ENCODE measurements at regions not wholly inside any gene's neighbourhood (a gene's known extent, or its start where the extent isn't known, plus 50 kb on each side); places are given as distances from the start of the nearest gene placed in this dataset.
"Not testable (repeated sequence)": the region's sequence is repeated elsewhere in the genome, so short reads cannot be mapped to it uniquely, and the experiment has no call there.

DNA sequence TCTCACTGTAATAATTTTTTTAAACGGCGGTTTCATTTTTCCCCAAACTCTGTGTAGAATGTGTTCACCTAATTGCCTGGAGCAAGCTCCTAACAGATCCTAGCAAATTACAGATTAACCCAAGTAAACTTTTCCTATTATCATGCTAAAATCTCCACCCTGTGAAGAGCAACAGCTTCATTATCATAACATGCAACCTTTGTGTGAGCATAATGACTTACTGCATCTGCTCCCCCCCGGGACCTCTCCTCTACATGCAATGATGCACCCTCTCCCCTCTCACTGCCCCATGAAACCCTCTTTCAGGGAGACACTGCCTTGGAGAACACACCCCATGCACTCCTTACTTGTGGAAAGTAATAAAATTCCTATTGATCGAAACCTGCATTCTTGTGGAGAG, 717.0 kb upstream of the TMPRSS15 start:
- no peak for DNase-seq

- peak; percentile 74 for DNase-seq
Measured at GRCh38 chr21:19122356-19122755, 718.8 kb upstream of the TMPRSS15 start.

DNA sequence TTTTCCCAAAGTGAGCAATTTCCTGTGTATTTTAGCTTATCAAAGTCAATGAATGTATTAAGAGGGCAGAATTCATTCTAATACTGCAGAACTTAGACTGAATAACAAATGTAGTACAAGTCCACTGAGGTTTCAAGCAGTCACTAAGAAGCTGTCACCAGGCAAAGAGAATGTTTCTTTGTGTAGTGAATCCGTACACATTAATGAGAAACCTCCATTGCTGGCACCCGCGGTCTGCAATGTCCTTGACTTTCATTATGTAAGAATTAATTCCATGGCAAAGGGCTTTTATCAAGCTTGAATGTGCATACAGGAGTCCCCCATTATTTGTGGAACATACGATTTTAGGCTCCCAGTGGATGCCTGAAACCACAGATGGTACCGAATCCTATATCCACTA, 719.5 kb upstream of the TMPRSS15 start:
- peak; percentile 50 for DNase-seq

GRCh38 chr21:19123525-19123924, 719.9 kb upstream of the TMPRSS15 start:
- peak; percentile 49 for DNase-seq

DNA sequence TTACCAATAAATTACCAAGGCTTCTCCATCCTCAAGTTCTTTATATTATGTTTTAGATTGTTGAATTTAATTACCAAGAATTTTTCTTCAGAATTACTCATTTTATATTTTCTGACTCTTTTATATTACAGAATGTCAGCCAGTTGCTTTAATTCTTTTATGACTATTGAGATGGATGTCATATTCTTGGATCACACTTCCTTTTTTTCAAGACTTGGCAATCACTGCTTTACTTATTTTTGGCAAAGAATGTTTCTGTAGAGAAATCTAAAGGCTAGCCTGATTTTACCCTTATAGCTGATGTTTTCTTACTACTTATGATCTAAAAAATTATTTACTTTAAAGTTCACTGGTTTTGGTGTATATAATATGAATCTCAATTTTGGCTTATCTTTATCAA, 721.1 kb upstream of the TMPRSS15 start:
- no peak for DNase-seq

DNA sequence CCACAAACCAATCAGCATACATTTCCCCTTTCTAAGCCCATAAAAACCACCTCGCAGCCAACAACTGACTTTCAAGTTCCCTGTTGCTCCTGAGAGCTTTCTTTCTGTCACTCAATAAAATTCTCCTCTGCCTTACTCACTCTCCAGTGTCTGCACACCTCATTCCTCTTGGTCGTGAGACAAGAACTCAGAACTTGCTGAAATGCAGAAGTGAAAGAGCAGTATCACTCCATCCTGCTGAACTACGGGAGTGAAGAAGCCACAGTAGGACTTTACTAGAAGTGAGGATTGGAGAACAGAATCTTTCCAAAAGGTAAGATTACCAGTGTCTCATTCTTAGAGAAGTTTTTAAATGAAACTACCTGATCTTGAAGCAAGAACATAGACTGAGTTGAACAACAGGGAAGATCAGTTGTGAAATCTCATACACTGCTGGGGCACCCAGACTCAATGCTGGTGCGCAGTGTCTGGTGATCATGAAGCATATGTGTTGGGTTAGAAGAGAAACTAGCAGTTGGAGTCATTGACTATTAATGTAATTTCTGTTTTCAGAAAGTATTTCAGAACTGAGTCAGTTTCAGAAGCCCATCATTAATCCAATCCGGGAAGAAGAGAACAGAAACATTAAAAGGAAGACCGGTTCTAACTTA, 726.9 kb upstream of the TMPRSS15 start:
- DNase-seq = no peak

DNA sequence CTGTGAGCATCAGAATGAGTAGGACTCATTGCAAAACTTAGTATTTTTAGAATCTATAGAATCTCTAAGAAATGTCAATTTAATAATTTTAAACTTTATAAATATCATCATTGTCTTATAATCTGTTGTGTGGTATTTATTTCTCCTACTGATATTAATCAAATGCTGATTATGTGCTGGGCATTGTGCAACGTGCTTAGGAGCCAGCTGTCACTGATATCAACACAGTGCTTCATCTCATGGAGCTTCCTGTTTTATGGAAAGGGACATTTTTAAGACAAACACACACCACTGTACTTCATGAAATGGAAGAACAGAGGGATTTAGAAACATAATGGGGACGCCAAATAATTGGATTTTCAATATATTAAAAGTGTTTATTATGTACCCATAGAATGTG, 737.9 kb upstream of the TMPRSS15 start:
- DNase-seq = no peak

DNA sequence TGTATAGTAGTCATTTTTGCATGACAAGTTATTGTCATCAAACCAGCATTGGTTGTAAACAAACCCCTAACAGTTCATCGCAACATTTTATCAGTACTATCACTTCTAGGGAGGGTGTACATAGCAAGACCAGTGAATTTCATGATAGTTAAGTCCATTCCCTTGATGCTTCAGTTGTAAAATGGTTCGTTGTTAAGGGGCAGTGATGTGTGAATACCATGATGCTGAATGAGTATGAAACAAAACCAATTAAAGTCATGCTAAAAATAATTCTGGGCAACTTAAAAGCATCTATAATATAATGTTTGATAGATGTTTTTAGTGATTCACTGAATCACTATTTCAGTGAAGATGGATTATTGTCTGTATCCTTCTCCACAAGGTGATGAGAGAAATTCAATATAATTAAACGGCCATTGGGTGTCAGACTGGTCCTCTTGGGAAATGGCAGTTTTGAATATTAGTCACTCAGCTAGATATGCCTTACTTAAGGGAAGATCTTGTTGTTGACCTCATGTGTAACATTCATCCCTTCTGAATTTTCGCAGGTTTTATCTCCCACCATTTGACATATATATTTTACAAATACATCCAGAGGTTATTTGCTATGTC, 742.2 kb upstream of the TMPRSS15 start:
- no peak for DNase-seq

- DNase-seq = no peak
Measured at GRCh38 chr21:19148056-19148455, 744.5 kb upstream of the TMPRSS15 start.

GRCh38 chr21:19171585-19171984, 768.0 kb upstream of the TMPRSS15 start:
- DNase-seq = no peak

DNA sequence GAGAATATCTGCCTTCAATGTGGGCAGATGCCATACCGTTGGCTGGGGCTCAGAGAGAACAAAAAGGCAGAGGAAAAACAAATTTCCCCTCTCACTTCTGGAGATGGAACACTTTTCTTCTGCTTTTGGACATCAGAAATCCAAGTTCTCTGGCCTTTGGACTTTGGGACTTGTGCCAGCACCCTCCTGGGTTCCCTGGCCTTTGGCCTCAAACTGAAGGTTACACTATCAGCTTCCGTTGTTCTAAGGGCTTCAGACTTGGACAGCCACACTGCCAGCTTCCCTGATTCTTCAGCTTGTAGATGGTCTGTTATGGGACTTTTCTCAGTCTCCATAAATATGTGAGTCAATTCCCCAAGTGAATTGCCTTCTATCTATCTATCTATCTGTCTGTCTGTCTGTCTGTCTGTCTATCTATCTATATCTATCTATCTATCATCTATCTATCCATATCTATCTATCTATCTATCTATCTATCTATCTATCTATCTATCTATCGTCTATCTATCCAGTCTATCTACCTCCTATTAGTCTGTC, 778.1 kb upstream of the TMPRSS15 start:
- DNase-seq = no peak

GRCh38 chr21:19197950-19198349, 794.4 kb upstream of the TMPRSS15 start:
- no peak for DNase-seq

- DNase-seq = no peak
Measured at GRCh38 chr21:19198801-19199200, 795.2 kb upstream of the TMPRSS15 start.

DNA sequence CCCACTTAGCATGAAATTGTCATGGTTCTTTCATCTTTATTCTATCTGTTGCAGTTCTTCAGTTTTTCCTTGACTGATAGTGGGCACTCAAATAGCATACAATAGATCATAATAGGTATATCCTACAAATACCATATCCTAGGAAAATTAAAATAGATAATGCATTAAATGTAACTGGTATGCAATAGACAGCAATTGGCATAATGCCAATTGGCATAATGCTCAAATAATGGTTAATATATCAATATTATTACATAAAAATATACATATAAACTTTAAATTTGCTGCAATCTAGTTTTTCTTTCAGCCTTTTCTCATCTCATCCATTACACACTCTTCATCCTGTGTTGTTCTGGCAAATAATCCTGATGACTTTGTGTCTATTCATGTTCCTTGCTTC, 814.6 kb upstream of the TMPRSS15 start:
- no peak for DNase-seq

GRCh38 chr21:19224090-19224489, 820.5 kb upstream of the TMPRSS15 start:
- no peak for DNase-seq

DNA sequence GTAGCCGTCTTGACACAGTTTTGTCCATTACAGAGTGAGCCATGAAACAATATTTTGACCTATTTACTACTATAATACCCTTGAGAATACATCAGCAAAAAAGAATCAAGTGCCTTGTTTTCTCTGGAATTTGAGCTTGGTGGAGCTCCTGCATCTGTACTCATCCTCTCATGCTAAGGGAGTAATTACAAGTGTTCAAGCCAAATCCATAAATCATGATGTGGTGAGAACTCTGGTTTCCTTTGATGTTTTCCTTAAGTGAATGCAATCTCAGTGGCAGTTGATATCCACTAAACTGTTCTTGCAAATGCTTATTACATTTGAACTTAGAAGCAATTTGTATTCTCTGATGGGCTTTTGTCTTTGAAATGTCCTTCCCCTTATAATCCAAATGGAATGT, 824.6 kb upstream of the TMPRSS15 start:
- peak; percentile 14 for DNase-seq

- not testable (repeated sequence) for DNase-seq
Measured at GRCh38 chr21:19233841-19234240, 830.3 kb upstream of the TMPRSS15 start.

DNA sequence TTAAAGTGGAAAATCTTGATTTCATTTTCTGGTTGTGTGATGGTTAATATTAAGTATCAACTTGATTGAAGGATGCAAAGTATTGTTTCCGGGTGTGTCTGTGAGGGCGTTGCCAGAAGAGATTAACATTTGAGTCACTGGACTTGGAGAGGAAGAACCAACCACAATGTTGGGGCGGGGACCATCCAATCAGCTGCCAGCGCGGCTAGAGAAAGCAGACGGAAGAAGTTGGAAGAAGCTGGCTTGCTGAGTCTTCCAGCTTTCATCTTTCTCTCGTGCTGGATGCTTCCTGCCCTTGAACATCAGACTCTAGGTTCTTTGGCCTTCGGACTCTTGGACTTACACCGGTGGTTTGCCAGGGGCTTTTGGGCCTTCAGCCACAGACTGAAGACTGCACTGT, 832.6 kb upstream of the TMPRSS15 start:
- DNase-seq = no peak

GRCh38 chr21:19237608-19238007, 834.0 kb upstream of the TMPRSS15 start:
- DNase-seq = no peak

DNA sequence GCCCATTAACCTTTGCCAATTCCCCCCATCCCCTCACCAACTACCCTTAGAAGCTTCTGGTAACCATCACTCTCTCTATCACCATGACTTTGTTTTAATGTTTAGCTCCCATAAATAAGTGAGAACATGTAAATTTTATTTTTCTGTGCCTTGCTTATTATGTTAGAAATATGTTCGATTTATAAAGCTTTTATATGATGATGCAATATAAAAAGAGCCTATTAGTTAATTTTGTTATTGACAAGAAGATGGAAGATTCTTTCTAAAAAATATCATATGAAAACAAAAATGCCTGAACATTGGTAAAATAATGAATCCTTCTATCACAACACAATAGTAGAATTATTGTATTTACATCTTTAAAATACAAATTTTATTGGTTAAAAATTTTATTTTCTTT, 836.1 kb upstream of the TMPRSS15 start:
- DNase-seq = no peak

DNA sequence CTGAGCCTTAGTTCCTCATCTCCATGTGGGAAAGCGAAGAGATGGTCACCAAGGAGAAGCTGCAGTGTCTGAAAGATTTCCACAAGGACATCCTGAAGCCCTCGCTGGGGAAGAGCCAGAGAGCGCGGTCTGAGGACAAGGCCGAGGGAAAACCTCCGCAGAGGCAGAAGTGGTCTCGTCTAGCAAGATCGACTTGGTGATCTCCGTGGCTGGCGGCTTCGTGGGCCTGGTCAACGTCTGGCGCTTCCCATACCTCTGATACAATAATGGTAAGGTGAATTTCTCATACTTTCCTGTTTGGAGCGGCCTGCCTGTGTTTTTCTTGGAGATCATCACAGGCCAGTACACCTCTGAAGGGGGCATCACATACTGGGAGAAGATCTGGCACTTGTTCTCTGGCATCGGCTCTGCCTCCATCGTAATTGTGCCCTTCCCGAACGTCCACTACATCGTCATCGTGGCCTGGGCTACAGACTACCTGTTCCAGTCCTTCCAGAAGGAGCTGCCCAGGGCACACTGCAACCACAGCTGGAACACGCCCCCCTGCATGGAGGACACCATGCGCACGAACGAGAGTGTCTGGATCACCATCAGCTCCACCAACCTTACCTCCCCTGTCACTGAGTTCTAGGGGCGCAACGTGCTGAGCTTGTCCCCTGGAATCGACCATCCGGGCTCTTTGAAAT, 841.1 kb upstream of the TMPRSS15 start:
- DNase-seq = no peak

DNA sequence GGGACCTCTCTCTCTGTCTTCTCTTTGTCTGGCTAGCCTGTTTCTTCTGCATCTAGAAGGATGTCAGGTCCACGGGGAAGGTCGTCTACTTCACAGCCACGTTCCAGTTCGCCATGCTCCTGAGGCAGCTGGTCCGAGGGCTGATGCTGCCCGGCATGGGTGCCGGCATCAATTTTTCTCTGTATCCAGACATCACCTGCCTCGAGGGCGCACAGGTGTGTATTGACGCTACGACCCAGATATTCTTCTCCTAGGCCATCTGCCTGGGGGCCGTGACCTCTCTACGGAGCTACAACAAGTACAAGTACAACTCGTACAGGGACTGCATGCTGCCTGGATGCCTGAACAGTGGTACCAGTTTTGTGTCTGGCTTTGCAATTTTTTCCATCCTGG, 841.6 kb upstream of the TMPRSS15 start:
- no peak for DNase-seq

DNA sequence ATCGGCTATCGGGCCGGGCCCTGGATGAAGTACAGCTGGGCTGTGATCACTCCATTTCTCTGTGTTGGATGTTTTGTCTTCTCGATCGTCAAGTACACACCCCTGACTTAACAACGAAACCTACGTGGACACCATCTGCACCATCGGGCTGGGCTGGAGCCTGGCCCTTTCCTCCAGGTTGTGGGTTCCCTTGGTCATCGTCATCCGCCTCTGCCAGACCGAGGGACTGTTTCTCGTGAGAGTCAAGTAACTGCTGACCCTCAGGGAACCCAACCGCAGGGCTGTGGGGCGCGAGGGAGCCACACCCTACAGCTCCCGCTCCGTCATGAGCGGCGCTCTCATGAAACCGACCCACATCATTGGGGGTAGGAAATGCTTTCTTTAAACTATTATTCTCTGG, 842.4 kb upstream of the TMPRSS15 start:
- no peak for DNase-seq

- no peak for DNase-seq
Measured at GRCh38 chr21:19256934-19257660, 853.5 kb upstream of the TMPRSS15 start.

Measured in NCI-H1092 treated with DMSO at 0.1 percent for 48 hours (cell line).